Endothelial cell (in vitro differentiated cells): ENCODE measurements at regions not wholly inside any gene's neighbourhood (a gene's known extent, or its start where the extent isn't known, plus 50 kb on each side); places are given as distances from the start of the nearest gene placed in this dataset.

Experiments used
- DNase-seq: peaks from one replicate; pipeline ENCODE4 v3.0.0; 2021; ENCODE audit warnings: low spot score
- H3K27ac Mint-ChIP-seq: one replicate; pipeline ENCODE4 v1.8.0; 2021; ENCODE audit warnings: mixed read lengths, inconsistent platforms; ENCODE audit not compliant: unreplicated experiment
- H3K27me3 Mint-ChIP-seq: one replicate; pipeline ENCODE4 v1.8.0; 2021; ENCODE audit warnings: mild to moderate bottlenecking, moderate library complexity, mixed read lengths, inconsistent platforms; ENCODE audit not compliant: unreplicated experiment
- H3K36me3 Mint-ChIP-seq: one replicate; pipeline ENCODE4 v1.8.0; 2021; ENCODE audit warnings: mild to moderate bottlenecking, low read depth, mixed read lengths, inconsistent platforms; ENCODE audit not compliant: unreplicated experiment
- H3K4me1 Mint-ChIP-seq: one replicate; pipeline ENCODE4 v1.8.0; 2021; ENCODE audit warnings: mild to moderate bottlenecking, mixed read lengths, inconsistent platforms; ENCODE audit not compliant: unreplicated experiment
- H3K4me3 Mint-ChIP-seq: one replicate; pipeline ENCODE4 v1.8.0; 2021; ENCODE audit warnings: mild to moderate bottlenecking, mixed read lengths, inconsistent platforms; ENCODE audit not compliant: unreplicated experiment
- H3K9me3 Mint-ChIP-seq: one replicate; pipeline ENCODE4 v1.8.0; 2021; ENCODE audit warnings: mixed read lengths, inconsistent platforms; ENCODE audit not compliant: unreplicated experiment
- CTCF ChIP-seq: fragments of 200-600 bp; sonication (generic); IDR thresholded peaks from one replicate; pipeline ENCODE4 v1.5.0; 2021; ENCODE audit warnings: antibody characterized with exemption; ENCODE audit not compliant: unreplicated experiment

DNA sequence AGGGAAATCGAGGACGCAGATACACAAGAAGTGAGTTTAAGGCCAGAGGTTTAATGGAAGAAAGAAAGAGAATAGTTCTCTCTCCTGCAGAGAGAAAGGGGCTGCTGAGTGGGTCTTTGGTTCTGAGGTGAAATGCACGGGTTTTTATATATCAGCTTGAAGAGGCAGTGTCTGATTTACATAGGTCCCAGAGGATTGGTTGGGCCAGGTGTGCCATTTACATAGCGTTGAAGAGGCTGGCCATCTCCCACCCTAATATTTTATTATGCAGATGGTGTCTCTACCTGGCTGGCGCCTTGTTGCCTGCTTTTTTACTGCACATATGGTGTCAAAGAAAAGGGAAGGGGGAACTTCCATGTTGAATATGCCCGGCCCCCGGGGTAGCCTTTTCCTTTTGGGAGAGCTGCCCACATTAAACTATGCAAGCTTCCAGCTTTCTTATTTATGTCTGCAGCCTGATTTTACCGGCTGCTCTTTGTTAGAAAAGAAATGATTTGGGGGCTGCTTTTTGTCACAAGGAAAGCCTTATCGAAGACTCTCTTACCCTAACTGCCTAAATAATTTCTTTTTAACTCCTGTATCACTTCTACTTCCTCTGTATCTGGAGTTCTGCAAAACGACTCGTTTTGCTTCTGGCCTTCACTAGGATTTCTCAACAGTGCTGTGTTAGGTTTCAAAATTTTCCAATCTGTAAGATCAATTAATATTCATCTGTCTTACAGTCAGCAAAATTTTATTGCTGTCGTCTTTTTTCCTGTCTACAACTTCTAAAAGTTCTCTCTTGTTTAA lies 268.5 kb downstream of the B3GLCT start:
- H3K4me3 Mint-ChIP-seq: no peak overlapping the region
- no peak overlapping the region for H3K27ac Mint-ChIP-seq
- no peak for DNase-seq
- H3K9me3 Mint-ChIP-seq: no peaks in the 10 kb centered on the region
- no peaks in the 10 kb centered on the region for H3K4me1 Mint-ChIP-seq
- H3K27me3 Mint-ChIP-seq: no peaks in the 10 kb centered on the region
- no peaks in the 10 kb centered on the region for H3K36me3 Mint-ChIP-seq
- TF ChIP-seq CTCF: no peak

- no peaks in the 10 kb centered on the region for H3K4me1 Mint-ChIP-seq
- no peaks in the 10 kb centered on the region for H3K9me3 Mint-ChIP-seq
- no peaks in the 10 kb centered on the region for H3K27me3 Mint-ChIP-seq
- no peak overlapping the region for H3K27ac Mint-ChIP-seq
- H3K36me3 Mint-ChIP-seq: no peaks in the 10 kb centered on the region
- no peak for DNase-seq
- TF ChIP-seq CTCF: no peak
- H3K4me3 Mint-ChIP-seq: no peak overlapping the region
Observed at GRCh38 chr13:31469377-31469776, 269.6 kb downstream of the B3GLCT start.

DNA sequence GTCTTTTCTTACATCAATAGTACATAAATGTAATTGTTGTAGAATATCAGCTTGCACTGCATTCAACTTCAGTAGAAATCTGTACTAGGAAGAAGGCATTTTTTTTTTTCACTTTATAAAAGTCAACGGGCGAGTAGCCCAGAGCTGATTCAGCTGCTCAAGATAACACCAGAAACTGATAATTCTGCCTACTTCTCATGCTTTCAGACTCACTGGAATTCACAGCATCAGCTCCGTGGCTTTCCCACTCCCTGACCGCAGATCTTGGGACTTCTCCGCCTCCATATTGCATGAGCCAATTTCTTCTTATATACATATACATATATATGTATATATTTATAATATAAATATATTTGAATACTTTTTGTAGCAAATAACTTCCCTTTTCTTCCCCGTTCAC lies 263.1 kb upstream of the RXFP2 start:
- no peak for DNase-seq
- H3K9me3 Mint-ChIP-seq: no peaks in the 10 kb centered on the region
- no peak overlapping the region for H3K4me3 Mint-ChIP-seq
- no peaks in the 10 kb centered on the region for H3K36me3 Mint-ChIP-seq
- no peaks in the 10 kb centered on the region for H3K27me3 Mint-ChIP-seq
- TF ChIP-seq CTCF: no peak
- no peaks in the 10 kb centered on the region for H3K4me1 Mint-ChIP-seq
- no peak overlapping the region for H3K27ac Mint-ChIP-seq

DNA sequence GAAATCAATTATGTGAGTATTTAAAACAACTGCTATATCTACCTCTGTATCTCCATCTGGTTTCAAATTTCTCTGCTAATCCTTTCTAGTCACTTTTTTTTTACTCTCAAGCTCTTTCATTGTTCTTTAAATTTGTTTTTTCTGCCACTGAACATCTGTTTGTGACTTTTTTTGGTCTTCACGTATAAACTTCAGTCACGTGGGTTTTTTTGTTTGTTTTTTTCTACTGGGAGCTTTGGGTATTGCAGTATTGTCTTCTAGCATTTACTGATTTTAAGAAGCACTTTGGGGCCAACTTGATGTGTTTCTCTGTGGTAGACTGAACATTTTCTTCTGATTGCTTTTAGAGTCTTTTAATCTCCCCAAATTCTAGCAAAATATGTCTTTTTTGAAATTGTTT lies 262.6 kb upstream of the RXFP2 start:
- Mint-ChIP-seq H3K4me1 (no peaks in the 10 kb centered on the region), H3K27me3 (no peaks in the 10 kb centered on the region), H3K9me3 (no peaks in the 10 kb centered on the region), H3K36me3 (no peaks in the 10 kb centered on the region), H3K4me3 (no peak overlapping the region), H3K27ac (no peak overlapping the region)
- TF ChIP-seq CTCF: peak; percentile 67
- no peak for DNase-seq

GRCh38 chr13:31477961-31478360 lies 261.4 kb upstream of the RXFP2 start:
- Mint-ChIP-seq H3K4me3 (no peak overlapping the region), H3K27me3 (no peaks in the 10 kb centered on the region), H3K36me3 (no peaks in the 10 kb centered on the region), H3K4me1 (no peaks in the 10 kb centered on the region), H3K9me3 (no peaks in the 10 kb centered on the region), H3K27ac (no peak overlapping the region)
- DNase-seq: no peak
- TF ChIP-seq CTCF: no peak
